NT2/D1 (cell line): ENCODE measurements at regions not wholly inside any gene's neighbourhood (a gene's known extent, or its start where the extent isn't known, plus 50 kb on each side); places are given as distances from the start of the nearest gene placed in this dataset.

Source experiments
- DNase-seq: peaks from one replicate; pipeline ENCODE4 v3.0.0-alpha.2; 2011; ENCODE audit warnings: low read depth, low spot score
- H3K27me3 ChIP-seq: 2 replicates; pipeline ENCODE4 v1.6.0; 2011; ENCODE audit warnings: mild to moderate bottlenecking; ENCODE audit not compliant: insufficient read length, insufficient read depth
- H3K36me3 ChIP-seq: 2 replicates; pipeline ENCODE4 v1.6.1; 2011; ENCODE audit warnings: mild to moderate bottlenecking, low read length, mixed read lengths; ENCODE audit not compliant: insufficient read depth, insufficient read length
- H3K4me1 ChIP-seq: 2 replicates; pipeline ENCODE4 v1.5.1; 2011; ENCODE audit not compliant: insufficient read depth, insufficient read length
- H3K4me3 ChIP-seq: 2 replicates; pipeline ENCODE4 v1.5.1; 2011; ENCODE audit warnings: low read depth; ENCODE audit not compliant: insufficient read length
- H3K9ac ChIP-seq: 2 replicates; pipeline ENCODE4 v1.6.0; 2011; ENCODE audit warnings: low read depth; ENCODE audit not compliant: insufficient read length
- H3K9me3 ChIP-seq: 2 replicates; pipeline ENCODE4 v1.5.1; 2011; ENCODE audit warnings: mild to moderate bottlenecking, low read length; ENCODE audit not compliant: insufficient read depth
- SUZ12 ChIP-seq: IDR thresholded peaks from 2 replicates; pipeline ENCODE4 v1.6.1; 2011; ENCODE audit not compliant: insufficient read length, insufficient read depth; ENCODE audit errors: extremely low read depth
- YY1 ChIP-seq: IDR thresholded peaks from 2 replicates; pipeline ENCODE4 v1.6.1; 2011; ENCODE audit not compliant: insufficient read length, insufficient read depth
- ZNF274 ChIP-seq: IDR thresholded peaks from 2 replicates; pipeline ENCODE4 v1.6.1; 2011; ENCODE audit warnings: mild to moderate bottlenecking, low read depth, low read length

DNA sequence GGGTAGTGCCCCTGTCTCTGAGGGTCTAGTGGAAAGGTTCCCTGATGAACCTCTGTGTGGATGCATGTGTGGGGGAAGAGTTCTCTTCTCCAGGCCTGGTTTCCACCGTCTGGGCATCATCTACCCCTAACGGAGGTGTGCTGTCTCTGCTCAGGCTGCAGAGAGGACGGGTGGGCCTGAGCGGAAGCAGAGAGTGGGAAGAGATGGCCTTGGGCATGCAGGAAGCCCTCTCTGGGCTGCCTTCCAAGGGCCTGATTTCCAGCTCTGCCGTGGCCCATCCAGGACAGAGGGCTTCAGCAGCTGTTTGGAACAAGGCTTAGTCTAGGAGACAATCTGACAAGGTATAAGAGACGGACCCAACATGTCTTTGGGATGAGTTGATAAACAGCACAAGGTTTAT lies 220.1 kb upstream of the DTNBP1 start:
- Histone ChIP-seq H3K4me1 (no peaks in the 10 kb centered on the region), H3K36me3 (no peaks in the 10 kb centered on the region), H3K27me3 (no peaks in the 10 kb centered on the region), H3K9ac (no peak overlapping the region), H3K4me3 (no peak overlapping the region), H3K9me3 (no peaks in the 10 kb centered on the region)
- TF ChIP-seq ZNF274 (no peak), YY1 (no peak), SUZ12 (no peak)
- DNase-seq = no peak

DNA sequence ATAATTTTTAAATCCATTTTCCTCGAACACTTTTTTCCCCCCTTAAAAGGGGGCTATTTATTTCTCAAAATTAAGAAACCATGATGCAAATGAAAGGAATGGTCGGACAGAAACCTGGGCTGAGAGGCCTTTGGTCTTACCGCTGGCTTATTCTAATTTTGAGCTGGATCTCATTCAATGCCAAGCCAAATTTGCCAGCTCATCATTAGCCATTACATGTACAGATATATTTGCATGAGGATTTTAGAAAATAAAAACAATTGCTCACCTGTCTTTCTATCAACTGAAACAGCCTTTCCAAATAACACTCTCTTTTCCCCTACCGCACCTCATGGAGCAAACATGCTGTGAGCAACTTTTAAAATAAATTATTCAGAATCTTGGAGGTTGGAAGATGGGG lies 219.5 kb upstream of the DTNBP1 start:
- H3K36me3 ChIP-seq = no peaks in the 10 kb centered on the region
- H3K9ac ChIP-seq = no peak overlapping the region
- no peaks in the 10 kb centered on the region for H3K9me3 ChIP-seq
- H3K27me3 ChIP-seq = no peaks in the 10 kb centered on the region
- no peak for DNase-seq
- TF ChIP-seq ZNF274 = no peak
- TF ChIP-seq YY1 = no peak
- TF ChIP-seq SUZ12 = no peak
- H3K4me3 ChIP-seq = no peak overlapping the region
- no peaks in the 10 kb centered on the region for H3K4me1 ChIP-seq

DNA sequence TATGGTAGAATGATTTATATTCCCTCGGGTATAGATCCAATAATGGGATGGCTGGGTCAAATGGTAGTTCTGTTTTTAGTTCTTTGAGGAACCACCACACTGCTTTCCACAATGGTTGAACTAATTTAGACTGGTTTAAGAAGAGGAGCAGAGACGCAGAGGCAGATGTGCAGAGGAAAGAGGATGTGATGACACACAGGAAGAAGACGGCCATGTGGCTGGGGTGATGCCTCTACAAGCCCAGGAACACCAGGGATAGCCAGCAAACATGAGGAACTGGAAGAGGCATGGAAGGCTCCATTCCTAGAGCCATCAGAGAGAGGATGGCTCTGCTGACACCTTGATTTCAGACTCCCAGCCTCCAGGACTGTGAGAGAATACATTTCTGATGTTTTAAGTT lies 218.3 kb upstream of the DTNBP1 start:
- Histone ChIP-seq H3K4me3 (no peak overlapping the region), H3K9ac (no peak overlapping the region), H3K9me3 (no peaks in the 10 kb centered on the region), H3K4me1 (no peaks in the 10 kb centered on the region), H3K36me3 (no peaks in the 10 kb centered on the region), H3K27me3 (no peaks in the 10 kb centered on the region)
- no peak for TF ChIP-seq YY1
- no peak for TF ChIP-seq SUZ12
- TF ChIP-seq ZNF274 = no peak
- no peak for DNase-seq

DNA sequence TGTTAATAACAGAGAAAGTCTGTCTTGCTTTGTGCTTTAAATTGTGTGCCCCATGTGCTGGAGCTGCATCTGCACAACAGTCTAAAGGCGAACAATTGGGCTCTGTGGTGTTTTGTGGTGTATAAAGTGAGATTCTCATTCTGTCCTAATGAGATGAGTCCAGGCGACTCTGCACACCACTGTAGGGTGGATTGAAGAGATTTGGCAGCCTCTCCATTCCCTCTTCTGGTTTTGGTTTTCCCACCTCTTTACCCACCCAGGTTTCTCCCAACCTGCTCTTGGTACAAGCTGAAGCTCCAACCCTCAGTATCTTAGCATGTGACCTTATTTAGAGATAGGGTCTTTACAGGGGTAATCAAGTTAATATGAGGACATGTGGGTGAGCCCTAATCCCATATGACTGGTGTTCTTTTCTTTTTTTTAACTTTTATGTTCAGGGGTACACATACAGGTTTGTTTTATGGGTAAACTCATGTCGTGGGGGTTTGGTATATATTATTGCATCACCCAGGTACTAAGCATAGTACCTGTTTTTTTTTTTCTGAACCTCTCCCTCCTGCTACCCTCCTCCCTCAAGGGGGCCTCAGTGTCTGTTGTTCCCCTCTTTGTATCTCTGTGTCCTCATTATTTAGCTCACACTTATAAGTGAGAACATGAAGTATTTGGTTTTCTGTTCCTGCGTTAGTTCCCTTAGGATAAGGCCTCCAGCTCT lies 217.6 kb upstream of the DTNBP1 start:
- Histone ChIP-seq H3K9me3 (no peaks in the 10 kb centered on the region), H3K9ac (no peak overlapping the region), H3K4me1 (no peaks in the 10 kb centered on the region), H3K36me3 (no peaks in the 10 kb centered on the region), H3K27me3 (no peaks in the 10 kb centered on the region), H3K4me3 (no peak overlapping the region)
- no peak for TF ChIP-seq YY1
- no peak for TF ChIP-seq ZNF274
- no peak for TF ChIP-seq SUZ12
- no peak for DNase-seq

DNA sequence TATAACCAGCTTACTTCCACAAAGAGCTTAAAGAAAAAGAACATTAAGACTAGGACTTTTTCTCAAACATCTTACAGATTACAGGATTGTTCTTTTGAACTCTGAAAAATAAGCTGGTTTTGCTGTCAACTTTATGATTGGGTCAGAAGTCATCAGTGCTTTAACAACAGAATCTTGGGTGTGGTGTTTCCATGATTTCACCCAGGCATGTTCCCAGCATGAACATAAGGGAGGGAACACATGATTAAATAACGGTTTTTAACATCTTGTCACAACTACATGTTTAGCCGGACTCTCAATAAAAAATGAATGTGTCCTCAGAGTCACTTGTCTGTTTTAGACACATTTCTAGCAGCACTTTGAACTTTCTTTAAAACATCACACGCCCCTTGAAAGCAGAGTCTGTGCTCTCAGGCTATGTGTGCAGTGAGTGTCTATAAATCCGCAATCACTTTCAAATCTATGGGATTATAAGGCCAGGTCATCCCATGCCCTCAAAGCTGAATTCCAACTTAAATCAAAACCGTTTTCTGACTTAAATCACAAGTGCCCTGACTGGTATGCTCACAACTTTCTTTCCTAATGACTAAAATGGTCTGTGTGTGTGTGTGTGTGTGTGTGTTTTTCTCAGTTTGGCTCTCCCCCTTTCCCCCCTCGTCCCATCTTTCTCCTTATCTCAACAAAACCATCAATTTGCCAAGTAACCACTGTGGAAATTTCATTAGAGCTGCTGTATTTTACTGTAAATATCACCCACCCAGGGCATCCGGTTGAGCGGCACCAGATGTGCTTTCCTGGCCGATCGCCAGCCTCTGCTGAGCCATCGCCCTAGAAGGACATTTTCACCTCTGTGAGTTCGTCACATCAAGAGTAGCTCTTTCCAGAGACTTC lies 216.8 kb upstream of the DTNBP1 start:
- Histone ChIP-seq H3K27me3 (no peaks in the 10 kb centered on the region), H3K9me3 (no peaks in the 10 kb centered on the region), H3K36me3 (no peaks in the 10 kb centered on the region), H3K9ac (no peak overlapping the region), H3K4me3 (no peak overlapping the region), H3K4me1 (no peaks in the 10 kb centered on the region)
- TF ChIP-seq SUZ12 (no peak), ZNF274 (no peak), YY1 (no peak)
- no peak for DNase-seq

DNA sequence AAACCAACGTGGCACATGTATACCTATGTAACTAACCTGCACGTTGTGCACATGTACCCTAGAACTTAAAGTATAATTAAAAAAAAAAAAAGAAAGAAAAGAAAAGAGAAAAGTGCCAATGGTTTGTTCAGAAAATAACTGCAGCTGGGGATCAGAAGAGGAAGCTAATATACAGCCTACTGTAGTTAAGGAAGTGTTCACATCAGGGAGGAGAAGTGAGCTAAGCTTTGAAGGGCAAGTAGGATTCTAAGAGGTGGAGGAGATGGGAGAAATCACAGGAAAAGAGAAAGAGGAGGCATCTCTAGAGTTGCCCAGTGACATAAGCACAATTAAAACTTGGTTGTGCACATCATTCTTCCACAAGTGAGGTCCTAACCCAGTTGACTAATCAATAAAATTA lies 214.4 kb upstream of the DTNBP1 start:
- DNase-seq = no peak
- no peaks in the 10 kb centered on the region for H3K9me3 ChIP-seq
- no peak for TF ChIP-seq YY1
- TF ChIP-seq ZNF274 = no peak
- TF ChIP-seq SUZ12 = no peak
- H3K9ac ChIP-seq = no peak overlapping the region
- no peaks in the 10 kb centered on the region for H3K27me3 ChIP-seq
- H3K4me1 ChIP-seq = no peaks in the 10 kb centered on the region
- no peaks in the 10 kb centered on the region for H3K36me3 ChIP-seq
- no peak overlapping the region for H3K4me3 ChIP-seq

DNA sequence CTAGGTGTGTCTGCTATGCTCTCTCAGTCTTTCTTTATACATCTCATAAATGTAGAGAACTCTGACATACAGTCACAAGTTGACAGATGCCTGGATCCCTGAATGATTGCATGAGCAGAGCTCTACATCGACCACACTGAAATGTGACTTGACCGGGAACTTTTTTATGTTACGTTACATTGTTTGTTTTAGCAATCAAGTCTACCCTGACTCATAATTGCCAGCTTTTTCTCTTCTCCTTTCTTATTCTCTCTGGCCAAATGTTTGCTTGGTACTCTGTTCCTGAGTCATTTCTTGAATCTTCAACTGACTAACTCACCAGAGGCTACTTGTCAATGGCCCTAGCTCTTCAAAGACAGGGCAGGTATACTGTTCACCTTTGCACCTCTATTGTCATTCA lies 213.6 kb upstream of the DTNBP1 start:
- Histone ChIP-seq H3K36me3 (no peaks in the 10 kb centered on the region), H3K9ac (no peak overlapping the region), H3K4me1 (no peaks in the 10 kb centered on the region), H3K27me3 (no peaks in the 10 kb centered on the region), H3K4me3 (no peak overlapping the region), H3K9me3 (no peaks in the 10 kb centered on the region)
- no peak for TF ChIP-seq YY1
- TF ChIP-seq SUZ12 = no peak
- TF ChIP-seq ZNF274 = no peak
- no peak for DNase-seq

DNA sequence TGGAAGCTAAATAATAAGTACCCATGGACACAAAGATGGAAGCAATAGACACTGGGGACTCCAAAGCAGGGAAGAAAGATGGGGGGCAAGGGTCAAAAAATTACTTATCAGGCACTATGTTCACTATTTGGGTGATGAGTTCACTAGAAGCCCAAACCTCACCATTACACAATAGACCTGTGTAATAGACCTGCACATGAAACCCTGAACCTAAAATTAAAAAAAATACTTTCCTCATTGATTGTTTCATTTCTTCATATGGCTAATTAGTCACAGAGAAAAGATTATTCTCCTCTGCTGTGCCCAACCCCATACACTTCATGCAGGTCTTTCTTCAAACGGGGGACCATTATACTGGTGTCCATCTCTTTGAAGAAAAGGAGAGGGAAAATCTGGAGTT lies 213.0 kb upstream of the DTNBP1 start:
- no peaks in the 10 kb centered on the region for H3K9me3 ChIP-seq
- H3K27me3 ChIP-seq = no peaks in the 10 kb centered on the region
- no peak for DNase-seq
- H3K9ac ChIP-seq = no peak overlapping the region
- H3K4me3 ChIP-seq = no peak overlapping the region
- no peak for TF ChIP-seq SUZ12
- TF ChIP-seq ZNF274 = no peak
- no peak for TF ChIP-seq YY1
- no peaks in the 10 kb centered on the region for H3K4me1 ChIP-seq
- H3K36me3 ChIP-seq = no peaks in the 10 kb centered on the region
